ENCODE measurements at regions not wholly inside any gene's neighbourhood (a gene's known extent, or its start where the extent isn't known, plus 50 kb on each side); places are given as distances from the start of the nearest gene placed in this dataset.

DNA sequence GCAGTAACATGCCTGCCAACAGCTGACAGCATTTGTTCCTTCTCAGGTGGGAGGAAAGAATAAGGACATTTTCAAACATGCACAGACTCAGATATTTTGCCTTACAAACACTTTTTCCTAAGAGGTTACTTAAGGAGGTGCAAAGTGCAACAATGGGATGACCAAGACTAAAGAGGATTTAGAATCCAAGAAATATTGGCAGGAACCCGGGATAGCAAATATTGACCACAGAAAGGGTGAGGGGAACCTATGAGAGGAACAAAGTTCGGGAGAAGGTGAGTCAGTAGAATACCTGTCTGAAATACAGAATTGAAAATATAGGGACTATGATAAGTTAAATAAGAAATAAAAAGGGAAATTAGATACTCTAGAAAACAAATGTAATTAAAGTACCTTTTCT lies 321.9 kb upstream of the EMCN start:
- DNase-seq, result no peak

DNA sequence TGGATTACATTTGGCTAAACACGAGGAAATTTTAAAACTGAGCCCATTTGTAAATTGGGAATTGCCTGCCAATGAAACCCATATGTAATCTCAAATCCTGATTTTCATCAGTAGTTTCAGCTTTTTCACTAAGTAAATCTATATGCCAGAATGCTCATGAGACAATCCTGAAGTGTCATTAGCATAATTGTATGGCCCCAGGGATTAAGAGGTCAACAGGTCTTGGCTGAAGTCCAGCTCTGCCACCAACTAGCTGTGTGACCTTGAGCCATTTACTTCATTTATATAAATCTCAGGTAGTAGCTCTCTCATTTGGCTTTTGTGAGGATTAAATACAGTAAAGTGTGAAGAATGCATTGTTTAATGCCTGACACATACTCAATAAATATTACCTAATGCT lies 320.5 kb upstream of the EMCN start:
- DNase-seq, result no peak

DNA sequence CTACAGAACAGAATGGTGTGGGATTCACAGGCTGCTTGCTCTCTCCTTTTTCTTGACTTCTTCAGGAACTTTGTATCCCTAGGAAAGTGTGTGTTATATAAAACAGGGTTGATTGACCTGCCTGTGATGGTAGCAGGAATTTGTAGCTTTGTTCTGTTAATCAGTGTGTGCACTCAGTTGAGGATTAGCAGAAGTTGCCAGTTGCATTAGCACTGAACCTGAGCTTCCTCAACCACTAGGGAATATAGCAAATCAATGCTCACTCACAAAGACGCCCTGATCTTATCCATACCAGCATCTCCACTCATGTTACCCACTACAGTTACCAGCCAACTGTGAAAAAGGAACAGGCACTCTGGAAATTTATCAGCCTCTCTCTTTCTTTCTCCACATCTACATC lies 319.1 kb upstream of the EMCN start:
- DNase-seq, result no peak

DNA sequence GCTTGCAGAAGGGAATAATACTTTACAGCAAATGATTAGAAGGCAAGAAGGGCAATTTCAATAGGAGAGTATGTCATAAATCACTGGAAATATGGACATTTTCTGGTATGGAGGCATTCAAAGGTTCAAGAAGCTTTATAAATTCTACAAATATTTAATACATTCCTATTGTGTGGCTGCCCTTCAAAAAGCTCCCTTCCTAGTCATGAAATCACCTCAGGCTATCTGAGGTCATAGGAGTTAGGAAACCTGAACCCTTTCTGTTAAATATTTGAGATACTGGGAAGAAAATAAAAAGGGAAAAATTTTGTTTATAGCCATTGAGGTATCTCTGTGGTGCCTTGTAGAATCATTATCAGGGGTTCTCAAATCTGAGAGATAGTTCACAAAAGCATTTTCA lies 316.8 kb upstream of the EMCN start:
- no peak for DNase-seq

DNA sequence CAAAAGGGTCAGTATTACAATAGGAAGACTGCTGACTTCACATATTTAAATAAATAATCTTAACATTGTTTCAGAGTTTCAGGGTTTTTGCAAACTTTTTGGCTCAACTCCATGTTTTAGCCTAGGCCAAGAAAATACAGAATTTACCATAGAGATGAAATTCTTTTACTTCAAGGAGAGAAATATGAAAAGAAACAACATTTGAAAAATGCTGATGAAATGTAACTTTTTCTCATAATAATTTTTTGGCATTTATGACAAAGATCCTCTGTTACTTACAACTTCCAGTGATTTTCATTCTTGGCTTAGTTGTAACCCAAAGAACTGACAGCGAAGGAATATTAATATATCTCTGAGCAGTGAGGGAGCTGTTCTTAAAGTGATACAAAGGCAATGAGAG lies 316.1 kb upstream of the EMCN start:
- no peak for DNase-seq

DNA sequence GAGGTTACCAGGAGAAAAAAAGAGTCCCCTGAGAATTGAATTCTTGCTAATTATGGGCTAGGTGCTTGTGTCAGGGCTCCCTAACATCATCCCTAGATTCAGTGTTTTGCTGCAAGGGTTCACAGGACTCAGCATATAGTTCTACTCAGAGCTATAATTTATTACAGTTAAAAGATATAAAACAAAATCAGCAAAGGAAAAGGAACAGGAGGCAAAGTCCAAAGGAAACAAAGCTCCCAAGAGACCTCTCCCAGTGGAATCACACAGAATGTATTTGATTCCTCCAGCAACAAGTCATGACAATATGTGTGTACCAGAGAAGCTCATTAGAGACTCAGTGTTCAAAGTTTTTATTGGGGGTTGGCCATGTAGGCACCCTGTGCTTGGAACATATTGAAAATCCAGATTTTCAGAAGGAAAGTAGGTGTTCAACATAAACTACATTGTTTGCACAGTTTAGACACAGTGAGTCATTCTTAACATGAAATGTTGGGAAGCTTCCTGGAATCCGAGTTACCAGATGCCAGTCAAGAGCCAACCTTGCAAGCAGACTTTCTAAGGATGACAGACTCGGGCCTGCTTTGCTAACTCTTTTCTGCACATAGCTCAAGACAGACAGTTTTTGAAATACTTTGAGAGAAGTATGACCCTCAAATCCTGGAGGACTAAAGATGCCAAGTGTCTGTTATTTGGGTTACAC lies 311.3 kb upstream of the EMCN start:
- no peak for DNase-seq

DNA sequence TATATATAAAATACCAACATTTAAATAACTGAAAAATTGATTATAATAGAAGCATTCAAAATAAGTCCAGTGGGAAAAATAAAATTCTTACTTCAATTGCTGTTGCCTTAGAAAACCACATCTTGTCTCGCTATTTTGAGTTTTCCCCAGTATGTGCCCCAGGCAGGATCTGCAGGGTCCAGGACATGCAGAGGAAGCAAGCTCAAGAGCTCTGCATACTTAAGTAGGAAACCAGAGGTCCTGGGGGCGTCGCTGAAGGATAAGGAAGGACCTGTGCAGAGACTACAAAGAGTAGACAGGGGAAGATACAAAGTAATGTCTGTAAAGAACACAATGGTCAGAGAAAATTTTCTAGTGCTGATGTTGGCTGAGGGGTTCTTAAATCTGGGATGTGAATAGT lies 310.5 kb upstream of the EMCN start:
- no peak for DNase-seq

DNA sequence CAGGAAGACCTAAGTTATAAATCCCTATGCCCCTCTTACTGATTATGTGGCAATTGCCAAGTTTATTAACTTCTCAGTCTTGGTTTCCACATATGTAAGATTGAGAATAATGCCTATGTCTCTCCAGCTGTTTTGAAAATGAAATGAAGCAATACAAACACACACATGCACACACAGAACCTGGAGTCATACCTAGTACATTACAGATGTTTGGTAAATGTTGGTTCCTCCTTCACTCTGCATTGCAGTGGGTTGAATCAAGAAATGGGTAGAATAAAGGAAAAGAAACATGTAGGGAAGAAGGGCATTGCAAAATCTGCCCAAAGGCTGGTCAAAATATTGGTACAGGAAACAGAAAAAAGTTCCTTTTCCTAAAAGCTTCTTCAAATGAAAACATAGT lies 309.9 kb upstream of the EMCN start:
- DNase-seq, result no peak

DNA sequence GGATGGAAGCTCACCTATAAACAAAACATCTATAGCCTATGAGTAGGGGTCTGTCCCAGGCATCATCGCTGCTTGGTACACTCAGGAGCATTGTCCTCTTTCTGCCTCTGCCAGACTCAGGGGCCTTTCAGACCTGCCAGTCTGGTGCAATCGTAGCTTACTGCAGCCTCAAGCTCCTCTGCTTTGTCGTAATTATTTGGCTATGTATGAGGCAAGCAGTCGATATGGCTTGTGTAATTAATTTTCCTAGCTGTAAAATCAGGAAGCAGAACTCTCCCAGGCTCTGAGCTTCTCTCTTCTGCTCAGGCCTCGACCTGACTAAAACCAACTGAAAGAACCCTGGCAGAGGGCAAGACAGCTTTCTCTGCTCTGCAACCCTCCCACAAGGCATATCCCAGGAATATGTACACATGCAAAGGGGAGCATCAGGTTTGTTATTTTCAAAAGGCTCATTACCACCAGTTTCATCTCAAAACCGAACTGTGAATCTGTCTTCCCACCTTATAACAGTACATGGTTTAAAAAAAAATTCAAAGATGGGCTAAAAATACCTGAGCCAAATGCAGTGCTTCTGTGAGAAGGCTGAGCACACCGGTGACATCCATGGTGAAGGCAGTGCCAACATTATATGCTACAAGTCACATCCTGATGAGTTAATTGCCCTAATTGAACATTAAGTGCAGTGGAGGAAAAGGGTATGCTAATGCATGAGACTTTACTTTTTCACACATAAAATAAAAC lies 309.2 kb upstream of the EMCN start:
- DNase-seq, result no peak

DNA sequence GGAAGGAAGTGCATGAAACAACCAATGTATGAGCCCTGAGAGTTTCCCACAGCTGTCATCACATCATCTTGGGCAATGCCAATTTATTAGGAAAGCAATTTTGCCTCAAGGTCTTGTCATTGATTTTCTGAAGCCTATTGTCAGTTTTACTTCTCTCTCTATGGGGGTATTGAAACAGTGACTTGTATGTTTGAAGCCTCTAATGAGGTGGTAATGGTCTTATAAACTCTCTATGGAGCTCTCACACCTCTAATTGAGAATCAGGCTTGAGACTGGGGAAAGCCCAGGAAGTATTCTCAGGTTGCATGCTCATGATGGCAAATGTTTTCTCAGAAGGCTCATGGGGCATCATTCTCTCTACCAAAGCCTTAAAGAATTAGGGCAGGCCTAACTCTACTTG lies 308.2 kb upstream of the EMCN start:
- no peak for DNase-seq

DNA sequence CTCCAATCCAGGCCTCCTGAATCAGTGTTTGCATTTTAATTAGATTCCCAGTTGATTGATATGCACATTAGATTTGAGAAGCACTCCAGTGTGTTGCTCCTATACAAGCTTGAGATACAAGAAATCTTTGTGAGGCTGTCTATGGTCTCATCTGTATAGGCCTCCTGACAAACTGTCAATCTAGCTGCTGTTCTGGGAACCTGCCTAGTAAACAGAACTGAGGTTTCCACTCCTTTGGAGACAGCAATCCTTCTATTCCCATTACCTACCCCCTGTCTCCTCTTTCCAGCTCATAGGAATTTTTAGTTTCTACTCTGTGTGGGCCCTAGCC lies 306.1 kb upstream of the EMCN start:
- no peak for DNase-seq

DNA sequence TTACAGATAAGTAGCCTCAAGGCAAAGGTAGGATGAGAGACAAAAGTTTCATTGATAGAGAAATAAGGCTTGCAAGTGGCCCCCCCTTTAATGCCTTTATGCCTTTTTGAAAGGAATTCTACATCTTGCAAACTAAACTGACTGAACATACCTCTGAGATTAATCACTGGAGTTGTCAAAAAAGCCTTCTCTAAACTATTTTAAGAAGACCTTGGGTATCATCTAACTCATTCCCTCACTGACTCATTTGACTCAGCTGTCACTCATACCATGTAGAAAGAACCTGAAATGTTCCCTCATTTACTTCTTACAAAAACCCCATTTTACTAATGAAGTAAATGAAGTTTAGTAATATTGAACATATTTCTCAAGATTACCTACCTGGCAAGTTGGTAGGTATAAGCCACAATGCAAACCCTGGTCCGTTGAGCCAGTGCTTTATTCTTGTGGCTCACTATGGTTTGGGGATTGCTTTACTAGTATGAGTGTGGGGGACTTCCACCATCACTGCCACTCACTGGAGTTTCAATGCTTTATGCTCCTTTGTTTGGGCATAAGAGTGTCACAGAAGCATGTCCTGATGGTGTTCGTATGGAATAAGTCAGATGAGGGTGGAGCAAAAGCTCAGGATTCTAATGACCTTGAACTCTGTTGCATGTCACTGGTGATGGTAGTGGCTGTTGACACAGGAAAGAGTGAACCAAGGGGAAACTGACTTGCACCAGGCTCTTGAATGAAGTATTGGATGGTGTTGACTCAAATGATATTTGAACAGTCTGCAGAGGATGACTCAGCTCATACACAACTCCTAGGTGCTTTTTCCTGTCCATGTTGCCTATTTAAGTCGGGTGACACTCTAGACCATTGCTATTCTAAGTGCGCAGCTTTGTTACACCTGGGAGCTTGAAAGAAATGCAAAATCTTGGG lies 305.5 kb upstream of the EMCN start:
- no peak for DNase-seq

DNA sequence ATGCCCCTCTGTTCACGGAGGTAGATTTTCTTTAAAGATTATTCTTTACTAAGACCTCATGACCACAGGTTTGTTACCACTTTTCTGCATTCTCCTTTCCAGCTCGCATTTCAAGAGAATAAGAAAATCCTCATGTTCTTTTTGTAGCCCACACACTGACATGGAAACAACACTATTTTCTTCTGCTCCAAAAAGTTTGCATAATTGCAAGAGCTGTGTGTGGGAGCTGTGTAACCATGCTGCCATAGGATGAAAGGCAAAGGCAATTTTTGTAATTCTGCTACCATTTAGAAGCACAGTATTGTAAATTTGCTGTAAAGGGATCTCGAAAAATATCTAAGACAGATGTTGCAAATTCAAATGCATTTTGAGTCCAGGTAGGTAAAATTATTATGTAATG lies 302.4 kb upstream of the EMCN start:
- DNase-seq, result no peak

DNA sequence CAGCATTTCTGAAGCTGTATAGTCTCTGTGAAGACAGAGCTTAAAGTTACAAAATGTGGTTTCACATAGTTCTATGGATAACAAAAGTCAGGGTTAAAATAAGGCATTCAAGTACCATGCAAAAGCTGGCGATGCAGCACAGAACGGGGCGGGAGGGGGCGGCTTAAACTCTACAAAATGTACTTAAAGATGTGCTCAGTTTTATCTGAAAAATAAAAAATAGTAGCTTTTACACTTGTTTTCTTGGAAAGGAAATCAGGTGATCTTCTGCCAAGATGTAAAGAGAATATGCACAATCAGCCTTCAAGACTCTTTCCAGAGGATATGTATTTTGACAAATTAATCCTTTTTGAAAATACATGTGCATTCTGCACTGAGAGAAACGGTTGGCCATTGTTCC lies 301.7 kb upstream of the EMCN start:
- no peak for DNase-seq

DNA sequence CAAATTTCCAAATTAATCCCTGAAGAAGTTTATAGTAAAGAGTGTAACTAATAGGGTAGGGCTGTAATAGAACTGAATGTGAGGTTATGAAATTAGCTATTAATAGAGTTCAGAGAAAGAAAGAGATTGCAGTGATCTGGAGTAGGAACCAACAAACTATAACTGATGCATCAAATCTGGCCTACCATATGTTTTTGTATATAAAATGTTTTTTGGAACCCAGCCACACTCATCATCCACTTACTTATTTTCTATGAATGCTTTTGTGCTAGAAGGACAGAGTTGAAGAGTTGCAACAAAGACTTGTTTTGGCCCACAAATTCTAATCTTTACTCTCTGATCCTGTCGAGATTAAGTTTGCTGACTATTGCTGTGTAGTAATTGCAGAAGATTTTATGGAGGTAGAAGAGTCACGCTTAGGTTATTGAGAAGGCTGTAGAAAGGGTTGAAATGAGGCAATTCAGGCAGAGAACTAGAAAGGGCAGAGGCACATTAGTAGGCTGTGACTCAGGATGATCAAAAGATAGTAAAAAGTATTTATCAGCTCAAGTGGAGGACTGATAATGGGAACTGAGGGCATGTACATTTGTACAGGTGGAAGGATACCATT lies 298.7 kb upstream of the EMCN start:
- no peak for DNase-seq

DNA sequence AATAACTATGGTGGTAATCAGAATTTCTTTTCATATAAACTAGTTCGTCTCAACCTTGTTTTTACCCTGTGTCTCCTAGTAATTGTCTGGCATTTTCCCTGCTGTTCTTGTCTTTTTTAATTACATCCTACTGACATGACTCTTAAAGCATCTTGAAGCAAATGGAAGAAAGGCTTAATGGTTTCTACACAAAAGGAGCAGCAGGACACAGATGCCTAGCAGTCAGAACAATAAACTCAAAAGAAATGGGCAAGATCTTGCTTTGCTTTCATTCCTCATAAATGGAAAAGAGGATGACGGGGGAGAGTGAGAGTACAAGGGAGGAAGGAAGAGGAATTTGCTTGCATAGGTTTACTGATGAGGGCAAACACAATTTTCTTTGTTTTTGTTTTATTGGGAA lies 293.2 kb upstream of the EMCN start:
- no peak for DNase-seq

DNA sequence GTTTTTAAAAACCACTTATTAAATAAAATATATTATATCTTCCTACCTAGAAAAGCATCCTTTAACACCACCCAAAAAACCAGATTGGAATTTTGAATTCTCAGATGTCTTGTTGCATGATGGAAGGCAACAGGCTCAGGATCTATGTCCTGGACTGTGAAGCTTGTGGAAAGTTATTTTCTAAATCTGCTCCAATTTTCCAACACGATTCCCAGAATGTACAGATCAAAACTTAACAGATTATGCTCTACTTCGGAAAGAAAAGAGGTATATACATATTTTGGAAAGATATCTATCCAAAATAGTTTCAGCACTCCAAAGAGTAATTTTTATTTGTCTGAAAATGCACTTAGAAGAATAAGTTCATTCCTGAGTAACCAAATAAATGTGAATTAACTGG lies 291.7 kb upstream of the EMCN start:
- DNase-seq, result no peak

DNA sequence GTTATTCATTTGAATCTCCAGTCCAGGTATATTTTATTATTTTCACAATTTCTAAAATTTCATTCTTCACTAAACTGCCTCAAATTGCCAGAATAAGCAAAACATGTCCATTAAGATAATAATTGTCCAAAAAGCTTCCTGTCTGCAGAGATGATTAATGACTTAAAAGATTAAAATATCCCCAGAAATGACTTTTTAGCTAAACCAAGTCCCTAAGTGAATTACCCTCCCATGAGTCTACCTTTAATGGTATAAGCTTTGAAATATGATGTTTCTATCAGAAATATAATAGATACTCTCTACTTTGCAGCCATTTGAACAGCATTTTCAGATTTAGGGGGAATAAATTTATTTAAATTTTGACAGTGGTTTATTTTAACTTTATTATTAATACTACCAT lies 289.2 kb upstream of the EMCN start:
- DNase-seq, result no peak

DNA sequence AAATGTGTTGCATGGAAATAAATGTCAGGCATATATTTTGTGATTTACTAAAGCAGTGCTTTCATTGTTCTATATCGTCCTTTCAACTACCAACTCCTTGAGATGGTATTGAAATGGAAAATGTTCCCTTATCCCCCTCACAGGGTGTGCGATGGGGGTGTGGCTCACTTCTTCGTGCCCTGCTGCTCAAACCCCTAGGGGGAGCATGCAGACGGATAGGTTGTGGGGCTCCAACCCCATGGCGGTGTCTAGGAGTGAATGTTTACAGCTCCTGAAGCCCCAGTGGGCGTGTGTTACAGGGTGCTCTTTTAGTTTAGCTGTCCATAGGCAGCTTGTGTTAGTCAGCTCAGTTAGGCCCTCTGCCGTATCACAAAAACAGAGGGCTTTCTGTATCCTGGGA lies 287.7 kb upstream of the EMCN start:
- no peak for DNase-seq

DNA sequence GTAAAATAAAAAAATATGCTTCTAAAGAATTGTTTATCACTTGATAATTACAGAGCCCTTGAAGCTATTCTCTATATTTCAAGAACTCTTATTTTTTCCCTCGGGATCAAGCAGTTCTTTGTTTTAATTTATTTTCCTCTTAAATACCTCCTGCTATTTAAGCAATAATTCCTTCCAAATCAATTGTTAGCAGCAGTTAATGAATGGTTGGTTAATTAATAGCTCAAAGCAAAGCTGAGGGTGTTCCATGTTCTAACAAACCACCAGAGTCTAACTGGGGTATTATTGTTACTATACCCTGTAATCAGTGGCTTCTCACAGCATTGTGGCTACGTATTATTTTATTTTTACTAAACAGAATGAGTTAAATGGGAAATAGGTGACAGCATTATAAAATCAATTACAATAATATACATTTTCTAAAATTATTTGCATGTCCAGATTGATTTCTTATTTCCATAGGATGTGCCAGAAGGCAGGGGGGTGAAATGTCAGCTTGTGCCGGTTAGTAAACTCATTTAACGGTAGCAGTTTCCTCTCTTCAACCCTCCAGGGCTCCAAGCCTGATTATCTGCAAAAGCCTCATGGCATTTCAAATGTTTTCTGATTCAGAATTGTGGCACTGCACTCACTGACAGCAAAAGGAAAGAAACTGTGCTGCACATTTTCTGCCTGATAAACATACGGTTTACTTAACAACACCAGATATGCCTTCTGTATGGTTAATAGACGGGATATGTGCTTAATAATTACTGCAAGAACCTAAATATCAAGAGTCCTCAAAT lies 286.9 kb upstream of the EMCN start:
- DNase-seq, result no peak

DNA sequence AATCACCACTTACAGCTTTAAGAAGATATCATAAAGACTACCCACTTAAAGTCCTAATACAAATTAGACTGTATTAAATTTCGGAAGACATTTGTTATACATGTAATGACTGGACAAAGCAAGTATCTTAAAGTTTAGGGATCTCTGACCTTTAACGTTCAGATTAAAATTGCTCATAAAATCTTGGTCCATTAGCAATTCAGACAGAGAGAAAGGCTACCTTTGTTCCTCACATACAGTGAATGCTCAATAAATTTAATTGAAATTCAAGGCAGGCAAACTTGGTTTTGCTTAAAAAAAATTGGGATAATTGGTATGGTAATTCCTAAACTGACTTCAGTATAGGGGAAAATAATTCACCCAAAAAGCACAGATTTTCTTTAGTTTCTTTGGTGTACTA lies 285.9 kb upstream of the EMCN start:
- no peak for DNase-seq

DNA sequence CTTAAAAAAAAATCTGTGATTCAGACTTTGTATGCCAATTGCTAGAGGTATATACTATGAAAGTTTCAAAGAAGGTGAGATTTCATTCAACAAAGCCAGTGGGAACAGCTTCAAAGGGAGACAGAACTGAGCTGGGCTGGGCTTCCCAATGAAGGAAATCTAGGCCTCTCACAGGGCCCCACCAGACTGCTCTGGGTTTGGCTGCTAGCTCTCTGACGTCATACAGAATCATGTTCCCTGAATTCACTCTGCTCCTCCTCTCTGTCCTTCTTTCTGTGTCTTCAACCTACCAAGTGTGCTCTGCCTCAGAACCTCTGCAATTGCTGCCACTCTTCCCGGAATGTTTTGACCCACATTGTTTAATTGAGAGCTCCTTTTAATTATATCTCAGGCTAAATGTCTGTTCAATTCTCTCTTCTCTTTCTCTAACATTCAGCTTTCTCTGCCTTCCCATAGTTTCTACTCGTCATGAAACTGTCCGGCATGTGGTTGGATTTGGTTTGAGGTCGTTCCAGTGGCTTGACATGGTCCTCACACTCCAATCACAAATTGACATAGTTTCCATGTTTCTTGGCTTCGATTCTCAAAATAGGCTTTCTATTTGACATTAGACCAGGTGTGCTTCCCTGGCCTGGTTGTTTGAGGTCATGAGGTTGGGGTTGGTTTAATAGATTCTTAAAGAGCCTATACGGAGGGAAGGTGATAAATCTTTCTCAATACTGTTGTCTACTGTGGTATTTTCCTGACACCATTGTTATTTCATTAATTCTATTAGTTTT lies 282.1 kb upstream of the EMCN start:
- DNase-seq, result no peak

All from NCI-H2107 (cell line).